Endothelial cell of umbilical vein (primary cell): ENCODE measurements at regions not wholly inside any gene's neighbourhood (a gene's known extent, or its start where the extent isn't known, plus 50 kb on each side); places are given as distances from the start of the nearest gene placed in this dataset.

Experiments
- BruUV-seq: library from RNA; stranded (reverse); fragments of 400-500 nt; replicated peaks from 2 replicates; lab custom pipeline; 2021; lab: Mats Ljungman, UMichigan
- CTCF ChIA-PET: fragments of 300-600, 350-600 bp; sonication (Branson Sonifier 250); formaldehyde crosslinking; loops from one replicate; lab custom pipeline; 2021; ENCODE audit warnings: antibody characterized with exemption, inconsistent platforms; lab: Charles Lee
- POLR2A ChIA-PET: fragments of 300-600, 350-600 bp; sonication (Branson Sonifier 250); formaldehyde crosslinking; loops from one replicate; lab custom pipeline; 2021; ENCODE audit warnings: antibody characterized with exemption, inconsistent platforms; lab: Charles Lee
- DNase-seq: peaks from one replicate; pipeline ENCODE4 v3.0.0-alpha.2; 2011; ENCODE audit warnings: low read depth, low spot score
- FAIRE-seq: peaks from 2 replicates; lab custom pipeline; 2011; peaks lifted over from hg19 to GRCh38; lab: Jason Lieb, UNC
- H2AFZ ChIP-seq: 2 replicates; pipeline ENCODE4 v1.6.0; 2012; ENCODE audit warnings: low read depth, low read length, control low read depth, inconsistent platforms
- H3K27ac ChIP-seq: 2 replicates; pipeline ENCODE4 v1.5.1; 2011; ENCODE audit warnings: low read depth, mild to moderate bottlenecking, control low read depth, low read length, moderate library complexity; ENCODE audit not compliant: insufficient read depth
- H3K27me3 ChIP-seq, 2 experiments: 2 replicates each; pipeline versions ENCODE4 v1.6.0 to v1.6.1; 2011; ENCODE audit warnings: low read length in 2 of 2, mixed read lengths in 1 of 2; ENCODE audit not compliant: control insufficient read depth in 2 of 2, insufficient read depth in 2 of 2
- H3K36me3 ChIP-seq, 2 experiments: 2 replicates in 1 of 2; 3 replicates in 1 of 2; pipeline ENCODE4 v1.5.1; 2011; ENCODE audit warnings: low read length in 2 of 2, mild to moderate bottlenecking in 1 of 2, moderate library complexity in 1 of 2; ENCODE audit not compliant: control insufficient read depth in 2 of 2, insufficient read depth in 2 of 2; ENCODE audit errors: extremely low read depth in 1 of 2
- H3K4me1 ChIP-seq: 3 replicates; pipeline ENCODE4 v1.5.1; 2011; ENCODE audit warnings: mild to moderate bottlenecking, low read length; ENCODE audit not compliant: control insufficient read depth, insufficient read depth; ENCODE audit errors: extremely low read depth
- H3K4me2 ChIP-seq: 2 replicates; pipeline ENCODE4 v1.6.1; 2011; ENCODE audit warnings: low read length, control low read depth, mixed read lengths; ENCODE audit not compliant: insufficient read depth
- H3K4me3 ChIP-seq, 3 experiments: fragments of 200-600 bp in 1 of 3; sonication (generic), shearing (Covaris generic) in 1 of 3; replicated peaks in 1 of 3; 2 replicates each; pipeline ENCODE4 v1.5.1; 2011 to 2016; ENCODE audit warnings: control low read depth in 3 of 3, low read length in 3 of 3, mild to moderate bottlenecking in 2 of 3, inconsistent platforms in 1 of 3, low read depth in 1 of 3, moderate library complexity in 1 of 3; ENCODE audit not compliant: insufficient read depth in 1 of 3
- H3K79me2 ChIP-seq: 2 replicates; pipeline ENCODE4 v1.6.0; 2012; ENCODE audit warnings: low read length, inconsistent platforms; ENCODE audit not compliant: control insufficient read depth, insufficient read depth
- H3K9ac ChIP-seq: replicated peaks from 2 replicates; pipeline ENCODE3; 2011; ENCODE audit warnings: low read length, control low read depth; ENCODE audit not compliant: insufficient read depth; ENCODE audit errors: extremely low read depth
- H3K9me1 ChIP-seq: replicated peaks from 3 replicates; pipeline ENCODE4 v1.6.0; 2011; ENCODE audit warnings: mild to moderate bottlenecking, low read length; ENCODE audit not compliant: control insufficient read depth, insufficient read depth; ENCODE audit errors: extremely low read depth
- H3K9me3 ChIP-seq: replicated peaks from 2 replicates; pipeline ENCODE4 v1.5.1; 2012; ENCODE audit warnings: low read length, inconsistent platforms; ENCODE audit not compliant: control insufficient read depth, insufficient read depth
- H4K20me1 ChIP-seq: replicated peaks from 2 replicates; pipeline ENCODE3; 2011; ENCODE audit warnings: mild to moderate bottlenecking, low read length; ENCODE audit not compliant: control insufficient read depth, insufficient read depth; ENCODE audit errors: extremely low read depth
- CTCF ChIP-seq, 2 donors: IDR thresholded peaks; 1 replicate in 1 of 2; 2 replicates in 1 of 2; pipeline ENCODE4 v1.5.1; 2011; ENCODE audit warnings: low read length in 2 of 2, mild to moderate bottlenecking in 2 of 2, moderate library complexity in 2 of 2, control low read depth in 1 of 2, inconsistent platforms in 1 of 2, low read depth in 1 of 2; ENCODE audit not compliant: insufficient read depth in 1 of 2; ENCODE audit errors: extremely low read depth in 1 of 2
- EZH2 ChIP-seq: IDR thresholded peaks from 2 replicates; pipeline ENCODE4 v1.6.1; 2012; ENCODE audit warnings: borderline replicate concordance, low read depth, mild to moderate bottlenecking, moderate library complexity, low read length, inconsistent platforms; ENCODE audit not compliant: severe bottlenecking
- FOS ChIP-seq: IDR thresholded peaks from 2 replicates; pipeline ENCODE4 v1.6.1; 2011; ENCODE audit warnings: mild to moderate bottlenecking, low read length, moderate library complexity, borderline replicate concordance; ENCODE audit not compliant: insufficient read depth
- GATA2 ChIP-seq: IDR thresholded peaks from 2 replicates; pipeline ENCODE4 v1.7.0; 2011; ENCODE audit warnings: low read depth, mild to moderate bottlenecking, moderate library complexity, mixed read lengths, low read length; ENCODE audit not compliant: insufficient read length, insufficient read depth
- JUN ChIP-seq: IDR thresholded peaks from 2 replicates; pipeline ENCODE4 v1.6.1; 2011; ENCODE audit warnings: borderline replicate concordance, low read depth; ENCODE audit not compliant: insufficient read length, insufficient read depth
- MYC ChIP-seq: IDR thresholded peaks from one replicate; pipeline ENCODE4 v1.6.1; 2011; ENCODE audit warnings: mild to moderate bottlenecking, low read depth, low read length
- POLR2A ChIP-seq: IDR thresholded peaks from 2 replicates; pipeline ENCODE4 v1.6.1; 2012; ENCODE audit warnings: low read depth, mild to moderate bottlenecking, control low read depth, low read length
- POLR2AphosphoS5 ChIP-seq: IDR thresholded peaks from 2 replicates; pipeline ENCODE4 v1.6.1; 2012; ENCODE audit warnings: low read depth, mild to moderate bottlenecking, control low read depth, low read length, moderate library complexity; ENCODE audit not compliant: insufficient read depth
- dilution Hi-C: fragments of 300-500 bp; cut with MboI; formaldehyde crosslinking; loops from one replicate; pipeline ENCODE4 v1.15.0; 2019; ENCODE audit warnings: low sequenced_read_pairs; ENCODE audit not compliant: extremely low pct_ligation_motif_present
- intact Hi-C: fragments of 100-400 bp; cut with micrococcal nuclease; formaldehyde crosslinking; loops from one replicate; pipeline ENCODE4 v1.10.0; 2022

- H3K4me1 ChIP-seq: no peaks in the 10 kb centered on the region
- ChIA-PET CTCF (no interaction called here), POLR2A (interaction anchor here (0.6 kb wide), 1 partner anchor 288 kb away, joined by 4 read pairs; no protein-coding TSS in a partner anchor)
- no peaks in the 10 kb centered on the region for H3K9me3 ChIP-seq
- H4K20me1 ChIP-seq: no peaks in the 10 kb centered on the region
- no peaks in the 10 kb centered on the region for H3K36me3 ChIP-seq
- no peak for TF ChIP-seq CTCF (IDR thresholded peaks at IDR 0.05; ENCODE audit: extremely low read depth in 1 of 2, insufficient read depth in 1 of 2, low read depth in 1 of 2, low read length in 2 of 2)
- dilution Hi-C loops: no loop called here
- H3K4me2 ChIP-seq: no peak overlapping the region
- H3K4me3 ChIP-seq: no peak overlapping the region
- H3K9ac ChIP-seq: no peak overlapping the region
- no peak for FAIRE-seq
- intact Hi-C loops: no loop called here
- H3K27ac ChIP-seq: no peak overlapping the region
- H3K27me3 ChIP-seq: peaks cover 22 to 26% of the 10 kb centered on the region in 2 experiments
- H3K79me2 ChIP-seq: no peaks in the 10 kb centered on the region
- DNase-seq: no peak
- H2AFZ ChIP-seq: no peak overlapping the region
- no TSS peak for BruUV-seq
- no peaks in the 10 kb centered on the region for H3K9me1 ChIP-seq
Measured at GRCh38 chr9:113769412-113769811, 106.7 kb upstream of the ZNF618 start.

DNA sequence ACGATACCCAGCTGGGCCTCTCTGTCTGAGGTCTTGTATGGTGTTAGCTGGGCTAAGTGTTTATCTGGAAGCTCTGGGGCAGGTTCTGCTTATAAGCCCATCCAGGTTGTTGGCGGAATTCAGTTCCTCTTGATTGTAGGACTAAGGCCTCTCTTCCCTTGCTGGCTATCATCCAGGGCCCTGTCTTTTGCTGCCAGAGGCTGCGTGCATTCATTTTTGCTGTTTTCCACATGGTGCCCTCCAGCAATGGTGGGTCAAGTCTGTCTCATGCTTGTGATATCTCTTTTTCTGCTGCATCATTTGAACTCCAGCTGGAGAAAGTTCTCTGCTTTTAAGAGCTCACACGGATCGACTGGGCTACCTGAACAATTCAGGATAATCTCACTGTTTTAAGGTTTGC is 105.7 kb upstream of the ZNF618 start:
- no peak overlapping the region for H3K9ac ChIP-seq
- H4K20me1 ChIP-seq: no peaks in the 10 kb centered on the region
- H3K4me3 ChIP-seq: no peak overlapping the region
- H2AFZ ChIP-seq: no peak overlapping the region
- H3K27me3 ChIP-seq: peaks cover 20 to 21% of the 10 kb centered on the region in 2 experiments
- DNase-seq (peak; percentile 39), FAIRE-seq (no peak)
- H3K4me1 ChIP-seq: no peaks in the 10 kb centered on the region
- BruUV-seq: no TSS peak
- ChIA-PET CTCF (interaction anchor here (0.9 to 2.0 kb wide), 2 partner anchors 11 to 15 kb away, joined by 3 to 7 read pairs; no protein-coding TSS in a partner anchor), POLR2A (no interaction called here)
- no peaks in the 10 kb centered on the region for H3K9me1 ChIP-seq
- no peaks in the 10 kb centered on the region for H3K79me2 ChIP-seq
- intact Hi-C loops (no loop called here), dilution Hi-C loops (no loop called here)
- no peaks in the 10 kb centered on the region for H3K36me3 ChIP-seq
- H3K4me2 ChIP-seq: no peak overlapping the region
- TF ChIP-seq MYC: no peak
- no peak for TF ChIP-seq EZH2
- TF ChIP-seq JUN: no peak
- TF ChIP-seq FOS: no peak
- no peak for TF ChIP-seq GATA2
- no peak for TF ChIP-seq POLR2AphosphoS5
- no peak for TF ChIP-seq POLR2A
- H3K27ac ChIP-seq: no peak overlapping the region
- H3K9me3 ChIP-seq: no peaks in the 10 kb centered on the region
